ENCODE measurements at regions not wholly inside any gene's neighbourhood (a gene's known extent, or its start where the extent isn't known, plus 50 kb on each side); places are given as distances from the start of the nearest gene placed in this dataset.
"Not testable (repeated sequence)": the region's sequence is repeated elsewhere in the genome, so short reads cannot be mapped to it uniquely, and the experiment has no call there.

GRCh38 chr3:27043328-27043955, 325.7 kb downstream of the NEK10 start:
- H3K9me3 ChIP-seq (ENCODE audit: control insufficient read depth, low read length) = peaks cover 1% of the 10 kb centered on the region
- no peak for DNase-seq
- intact Hi-C loops (cut with DNase I) = no loop called here
- no peaks in the 10 kb centered on the region for H3K4me1 ChIP-seq (ENCODE audit: control insufficient read depth in 1 of 2, insufficient read depth in 2 of 2, low read length in 2 of 2)
- H3K27ac ChIP-seq (ENCODE audit: low read depth in 1 of 2, low read length in 2 of 2) = no peak overlapping the region
- no peaks in the 10 kb centered on the region for H3K27me3 ChIP-seq (ENCODE audit: control insufficient read depth in 1 of 2, insufficient read depth in 2 of 2, low read length in 1 of 2)
- no peak overlapping the region for H3K4me3 ChIP-seq (ENCODE audit: low read length in 2 of 2)
- H3K36me3 ChIP-seq (ENCODE audit: control insufficient read depth in 1 of 2, insufficient read depth in 2 of 2, low read length in 1 of 2) = no peaks in the 10 kb centered on the region
- no peak for ATAC-seq (ENCODE audit: low FRiP score)
- WGBS, 2 donors = 65 to 67% methylated on average over 8 of the region's 8 CpGs

GRCh38 chr3:27044931-27045481, 324.2 kb downstream of the NEK10 start:
- Histone ChIP-seq H3K27me3 (ENCODE audit: control insufficient read depth in 1 of 2, insufficient read depth in 2 of 2, low read length in 1 of 2) (no peaks in the 10 kb centered on the region), H3K36me3 (ENCODE audit: control insufficient read depth in 1 of 2, insufficient read depth in 2 of 2, low read length in 1 of 2) (no peaks in the 10 kb centered on the region), H3K4me3 (ENCODE audit: low read length in 2 of 2) (no peak overlapping the region), H3K9me3 (ENCODE audit: control insufficient read depth, low read length) (peaks cover 1% of the 10 kb centered on the region), H3K27ac (ENCODE audit: low read depth in 1 of 2, low read length in 2 of 2) (no peak overlapping the region), H3K4me1 (ENCODE audit: control insufficient read depth in 1 of 2, insufficient read depth in 2 of 2, low read length in 2 of 2) (peaks cover 0 to 2% of the 10 kb centered on the region in 2 donors)
- intact Hi-C loops (cut with DNase I) = no loop called here
- WGBS, 2 donors = 84 to 85% methylated on average over 2 of the region's 2 CpGs
- DNase-seq = no peak
- no peak for ATAC-seq (ENCODE audit: low FRiP score)

DNA sequence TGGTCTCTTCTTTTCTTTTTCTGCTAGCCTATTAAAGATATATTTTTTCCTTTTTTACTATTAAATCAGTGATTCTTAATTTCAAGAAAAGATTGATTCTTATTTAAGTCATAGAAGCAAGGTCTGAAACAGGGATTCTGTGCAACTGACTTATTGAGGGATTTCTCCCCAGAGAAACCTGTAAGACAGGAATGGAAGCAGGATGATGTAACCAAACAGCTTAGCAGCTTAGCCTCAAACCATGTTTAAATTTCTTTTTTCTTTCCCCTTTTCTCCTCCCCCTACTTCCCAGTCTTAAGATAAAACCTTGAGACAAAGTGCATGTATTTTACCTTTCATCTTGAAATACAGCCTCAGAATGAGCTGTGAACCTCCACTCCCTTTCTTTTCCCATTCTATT, 322.8 kb downstream of the NEK10 start:
- intact Hi-C loops (cut with DNase I) = no loop called here
- Histone ChIP-seq H3K4me1 (ENCODE audit: control insufficient read depth in 1 of 2, insufficient read depth in 2 of 2, low read length in 2 of 2) (peaks cover 0 to 2% of the 10 kb centered on the region in 2 donors), H3K9me3 (ENCODE audit: control insufficient read depth, low read length) (peaks cover 1% of the 10 kb centered on the region), H3K36me3 (ENCODE audit: control insufficient read depth in 1 of 2, insufficient read depth in 2 of 2, low read length in 1 of 2) (no peaks in the 10 kb centered on the region), H3K27ac (ENCODE audit: low read depth in 1 of 2, low read length in 2 of 2) (no peak overlapping the region), H3K4me3 (ENCODE audit: low read length in 2 of 2) (no peak overlapping the region), H3K27me3 (ENCODE audit: control insufficient read depth in 1 of 2, insufficient read depth in 2 of 2, low read length in 1 of 2) (no peaks in the 10 kb centered on the region)
- no peak for ATAC-seq (ENCODE audit: low FRiP score)
- no peak for DNase-seq

DNA sequence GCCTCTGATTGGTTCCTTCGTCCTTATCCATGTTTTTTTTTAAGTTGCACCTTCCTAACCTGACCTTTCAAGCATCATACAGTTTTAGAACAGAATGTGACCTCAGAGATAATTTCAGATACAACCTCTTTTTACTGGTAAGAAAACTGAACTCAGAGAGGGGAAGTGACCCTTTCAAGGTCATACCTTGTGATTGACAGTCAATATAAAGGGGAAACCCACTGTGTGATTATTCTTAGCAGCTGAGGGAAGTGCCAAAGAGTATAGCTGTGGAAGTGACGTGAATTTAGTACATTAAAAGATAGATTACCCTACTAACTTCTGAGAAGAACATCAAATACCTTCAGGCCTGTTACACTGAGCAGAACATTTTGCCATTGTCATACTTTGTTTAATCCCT, 319.4 kb downstream of the NEK10 start:
- H3K36me3 ChIP-seq (ENCODE audit: control insufficient read depth in 1 of 2, insufficient read depth in 2 of 2, low read length in 1 of 2) = no peaks in the 10 kb centered on the region
- H3K27ac ChIP-seq (ENCODE audit: low read depth in 1 of 2, low read length in 2 of 2) = no peak overlapping the region
- no peak overlapping the region for H3K4me3 ChIP-seq (ENCODE audit: low read length in 2 of 2)
- H3K4me1 ChIP-seq (ENCODE audit: control insufficient read depth in 1 of 2, insufficient read depth in 2 of 2, low read length in 2 of 2) = peaks cover 0 to 2% of the 10 kb centered on the region in 2 donors
- WGBS, 2 donors = 58 to 60% methylated on average over 2 of the region's 2 CpGs
- DNase-seq = no peak
- intact Hi-C loops (cut with DNase I) = no loop called here
- no peaks in the 10 kb centered on the region for H3K27me3 ChIP-seq (ENCODE audit: control insufficient read depth in 1 of 2, insufficient read depth in 2 of 2, low read length in 1 of 2)
- peaks cover 3% of the 10 kb centered on the region for H3K9me3 ChIP-seq (ENCODE audit: control insufficient read depth, low read length)
- no peak for ATAC-seq (ENCODE audit: low FRiP score)

- intact Hi-C loops (cut with DNase I); H3K9me3 ChIP-seq (ENCODE audit: control insufficient read depth, low read length); H3K27me3 ChIP-seq (ENCODE audit: control insufficient read depth in 1 of 2, insufficient read depth in 2 of 2, low read length in 1 of 2); ATAC-seq (ENCODE audit: low FRiP score); H3K4me3 ChIP-seq (ENCODE audit: low read length in 2 of 2); H3K27ac ChIP-seq (ENCODE audit: low read depth in 1 of 2, low read length in 2 of 2); H3K36me3 ChIP-seq (ENCODE audit: control insufficient read depth in 1 of 2, insufficient read depth in 2 of 2, low read length in 1 of 2); H3K4me1 ChIP-seq (ENCODE audit: control insufficient read depth in 1 of 2, insufficient read depth in 2 of 2, low read length in 2 of 2); DNase-seq: not testable (repeated sequence)
- 72 to 79% methylated on average over 3 of the region's 3 CpGs for WGBS, 2 donors
These were observed 317.7 kb downstream of the NEK10 start for GRCh38 chr3:27051527-27051926.

GRCh38 chr3:27056326-27056725, 312.9 kb downstream of the NEK10 start:
- H3K9me3 ChIP-seq (ENCODE audit: control insufficient read depth, low read length) = peaks cover 2% of the 10 kb centered on the region
- ATAC-seq (ENCODE audit: low FRiP score) (no peak), DNase-seq (no peak)
- H3K4me3 ChIP-seq (ENCODE audit: low read length in 2 of 2) = no peak overlapping the region
- H3K4me1 ChIP-seq (ENCODE audit: control insufficient read depth in 1 of 2, insufficient read depth in 2 of 2, low read length in 2 of 2) = no peaks in the 10 kb centered on the region
- H3K36me3 ChIP-seq (ENCODE audit: control insufficient read depth in 1 of 2, insufficient read depth in 2 of 2, low read length in 1 of 2) = no peaks in the 10 kb centered on the region
- no peaks in the 10 kb centered on the region for H3K27me3 ChIP-seq (ENCODE audit: control insufficient read depth in 1 of 2, insufficient read depth in 2 of 2, low read length in 1 of 2)
- 82 to 85% methylated on average over 2 of the region's 2 CpGs for WGBS, 2 donors
- intact Hi-C loops (cut with DNase I) = no loop called here
- H3K27ac ChIP-seq (ENCODE audit: low read depth in 1 of 2, low read length in 2 of 2) = no peak overlapping the region

GRCh38 chr3:27059489-27059888, 309.7 kb downstream of the NEK10 start:
- H3K27ac ChIP-seq (ENCODE audit: low read depth in 1 of 2, low read length in 2 of 2) = no peak overlapping the region
- DNase-seq (no peak), ATAC-seq (ENCODE audit: low FRiP score) (no peak)
- H3K27me3 ChIP-seq (ENCODE audit: control insufficient read depth in 1 of 2, insufficient read depth in 2 of 2, low read length in 1 of 2) = no peaks in the 10 kb centered on the region
- no peaks in the 10 kb centered on the region for H3K4me1 ChIP-seq (ENCODE audit: control insufficient read depth in 1 of 2, insufficient read depth in 2 of 2, low read length in 2 of 2)
- H3K9me3 ChIP-seq (ENCODE audit: control insufficient read depth, low read length) = no peaks in the 10 kb centered on the region
- H3K36me3 ChIP-seq (ENCODE audit: control insufficient read depth in 1 of 2, insufficient read depth in 2 of 2, low read length in 1 of 2) = no peaks in the 10 kb centered on the region
- intact Hi-C loops (cut with DNase I) = no loop called here
- H3K4me3 ChIP-seq (ENCODE audit: low read length in 2 of 2) = no peak overlapping the region
